KMS-11 (cell line): ENCODE measurements at regions not wholly inside any gene's neighbourhood (a gene's known extent, or its start where the extent isn't known, plus 50 kb on each side); places are given as distances from the start of the nearest gene placed in this dataset.

Experiments used
- H2AFZ ChIP-seq: fragments of 200-600 bp; sonication (generic); 2 replicates; pipeline ENCODE4 v1.6.1; 2016; ENCODE audit warnings: antibody characterized with exemption, mixed run types, low read depth
- H3K27ac ChIP-seq: fragments of 200-600 bp; sonication (generic); 2 replicates; pipeline ENCODE4 v1.6.1; 2016; ENCODE audit warnings: mild to moderate bottlenecking, mixed run types
- H3K27me3 ChIP-seq: fragments of 200-600 bp; sonication (generic); 2 replicates; pipeline ENCODE4 v1.6.1; 2017; ENCODE audit warnings: mild to moderate bottlenecking, low read depth, mixed run types, moderate library complexity; ENCODE audit not compliant: insufficient read depth
- H3K36me3 ChIP-seq: fragments of 200-600 bp; sonication (generic); 2 replicates; pipeline ENCODE4 v1.6.1; 2017; ENCODE audit warnings: mild to moderate bottlenecking, mixed run types; ENCODE audit not compliant: insufficient read depth
- H3K4me1 ChIP-seq: fragments of 200-600 bp; sonication (generic); 2 replicates; pipeline ENCODE4 v1.6.1; 2016; ENCODE audit warnings: mild to moderate bottlenecking, low read depth, mixed run types; ENCODE audit not compliant: poor library complexity, severe bottlenecking
- H3K4me2 ChIP-seq: fragments of 200-600 bp; sonication (generic); 2 replicates; pipeline ENCODE4 v1.7.0; 2016; ENCODE audit warnings: mild to moderate bottlenecking, mixed run types
- H3K4me3 ChIP-seq: fragments of 200-600 bp; sonication (generic); IDR thresholded peaks from 2 replicates; pipeline ENCODE4 v1.6.1; 2017; ENCODE audit warnings: low read depth, low read length, mixed read lengths; ENCODE audit not compliant: insufficient read depth
- H3K79me2 ChIP-seq: fragments of 200-600 bp; sonication (generic); 2 replicates; pipeline ENCODE4 v1.6.1; 2016; ENCODE audit warnings: low read depth, mixed run types; ENCODE audit not compliant: insufficient read depth
- H3K9ac ChIP-seq: fragments of 200-600 bp; sonication (generic); 2 replicates; pipeline ENCODE4 v1.6.1; 2016; ENCODE audit warnings: mild to moderate bottlenecking, mixed run types
- H4K20me1 ChIP-seq: fragments of 200-600 bp; sonication (generic); 2 replicates; pipeline ENCODE4 v1.6.1; 2016; ENCODE audit warnings: mild to moderate bottlenecking, mixed run types; ENCODE audit not compliant: insufficient read depth
- TF ChIP-seq, protein P1 (sequence below): fragments of 200-600 bp; sonication (generic); conservative IDR thresholded peaks from 2 replicates; pipeline ENCODE4 v1.6.1; 2017; ENCODE audit warnings: low read depth, mild to moderate bottlenecking, antibody characterized with exemption, low read length, moderate library complexity, mixed read lengths

DNA sequence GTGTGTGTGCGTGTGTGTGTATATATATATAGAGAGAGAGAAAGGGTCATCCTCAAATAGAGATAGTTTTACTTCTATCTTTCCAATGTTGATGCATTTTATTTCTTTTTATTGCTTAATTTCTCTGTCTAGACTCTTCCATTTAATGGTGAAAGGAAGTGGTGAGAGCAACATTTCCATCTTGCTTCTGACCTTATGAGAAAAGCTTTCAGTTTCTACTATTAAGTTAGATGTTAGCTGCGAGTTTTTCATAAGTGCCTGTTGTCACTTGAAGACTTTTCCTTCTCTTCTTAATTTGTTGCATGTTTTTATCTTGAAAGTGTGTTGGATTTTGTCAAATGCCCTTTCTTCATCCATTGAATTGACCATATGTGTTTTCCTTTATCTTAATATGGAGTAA lies 304.4 kb upstream of the FAR2 start:
- Histone ChIP-seq H3K4me1 (no peaks in the 10 kb centered on the region), H3K4me3 (no peak overlapping the region), H3K4me2 (no peak overlapping the region), H3K9ac (no peak overlapping the region), H3K36me3 (no peaks in the 10 kb centered on the region), H2AFZ (no peak overlapping the region), H3K27me3 (no peaks in the 10 kb centered on the region), H4K20me1 (no peaks in the 10 kb centered on the region), H3K27ac (no peak overlapping the region), H3K79me2 (no peaks in the 10 kb centered on the region)
- TF ChIP-seq, protein P1, sequence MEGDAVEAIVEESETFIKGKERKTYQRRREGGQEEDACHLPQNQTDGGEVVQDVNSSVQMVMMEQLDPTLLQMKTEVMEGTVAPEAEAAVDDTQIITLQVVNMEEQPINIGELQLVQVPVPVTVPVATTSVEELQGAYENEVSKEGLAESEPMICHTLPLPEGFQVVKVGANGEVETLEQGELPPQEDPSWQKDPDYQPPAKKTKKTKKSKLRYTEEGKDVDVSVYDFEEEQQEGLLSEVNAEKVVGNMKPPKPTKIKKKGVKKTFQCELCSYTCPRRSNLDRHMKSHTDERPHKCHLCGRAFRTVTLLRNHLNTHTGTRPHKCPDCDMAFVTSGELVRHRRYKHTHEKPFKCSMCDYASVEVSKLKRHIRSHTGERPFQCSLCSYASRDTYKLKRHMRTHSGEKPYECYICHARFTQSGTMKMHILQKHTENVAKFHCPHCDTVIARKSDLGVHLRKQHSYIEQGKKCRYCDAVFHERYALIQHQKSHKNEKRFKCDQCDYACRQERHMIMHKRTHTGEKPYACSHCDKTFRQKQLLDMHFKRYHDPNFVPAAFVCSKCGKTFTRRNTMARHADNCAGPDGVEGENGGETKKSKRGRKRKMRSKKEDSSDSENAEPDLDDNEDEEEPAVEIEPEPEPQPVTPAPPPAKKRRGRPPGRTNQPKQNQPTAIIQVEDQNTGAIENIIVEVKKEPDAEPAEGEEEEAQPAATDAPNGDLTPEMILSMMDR, result no peak

DNA sequence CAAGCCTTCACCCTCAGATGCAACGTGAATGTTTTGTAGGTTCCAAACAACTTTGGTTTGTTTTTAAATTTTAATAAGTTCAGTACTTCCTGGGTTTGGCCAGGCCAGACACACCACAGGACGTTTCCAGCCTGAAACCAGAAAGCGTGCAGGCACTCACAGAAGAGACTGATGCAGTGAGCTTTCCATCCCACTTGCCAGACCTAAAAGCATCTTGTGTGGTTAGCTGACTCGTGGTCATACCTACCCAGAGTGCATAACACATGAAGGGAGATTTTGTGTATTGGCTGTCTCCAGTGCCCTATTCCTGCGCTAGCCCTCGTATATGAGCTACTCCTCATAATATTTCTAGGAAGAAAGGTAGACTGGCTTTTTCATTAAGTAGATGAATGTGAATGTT lies 297.3 kb upstream of the FAR2 start:
- Histone ChIP-seq H4K20me1 (no peaks in the 10 kb centered on the region), H3K79me2 (no peaks in the 10 kb centered on the region), H3K27ac (no peak overlapping the region), H3K9ac (no peak overlapping the region), H3K36me3 (no peaks in the 10 kb centered on the region), H2AFZ (no peak overlapping the region), H3K4me1 (no peaks in the 10 kb centered on the region), H3K4me2 (no peak overlapping the region), H3K27me3 (no peaks in the 10 kb centered on the region), H3K4me3 (no peak overlapping the region)
- TF ChIP-seq, protein P1, result no peak

DNA sequence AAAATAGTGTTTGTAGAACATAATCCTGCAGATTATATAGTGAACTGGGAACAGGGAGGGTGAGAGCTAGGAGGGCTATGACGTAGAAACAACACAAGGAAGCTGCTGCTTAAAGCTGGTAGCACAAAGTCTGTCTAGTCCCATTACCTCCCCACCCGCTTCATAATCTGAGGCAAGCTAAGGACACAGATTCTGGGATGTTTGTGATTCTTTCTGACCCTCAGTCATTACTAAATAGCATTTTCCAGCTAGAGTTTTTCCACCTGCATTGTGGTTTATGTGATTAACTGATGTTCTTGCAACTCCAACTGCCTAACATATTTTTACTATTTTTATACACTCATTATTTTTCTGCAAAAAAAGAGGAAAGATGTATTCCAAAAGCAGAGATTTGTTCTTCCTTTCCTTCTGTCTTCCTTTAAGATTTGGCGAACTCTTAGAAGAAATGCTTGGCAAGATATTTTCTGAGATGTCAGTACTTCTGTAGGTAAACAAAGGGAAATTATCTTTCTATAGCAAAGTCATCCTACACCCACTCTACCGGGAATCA lies 293.2 kb upstream of the FAR2 start:
- Histone ChIP-seq H3K36me3 (no peaks in the 10 kb centered on the region), H3K27me3 (no peaks in the 10 kb centered on the region), H3K4me2 (no peak overlapping the region), H3K79me2 (no peaks in the 10 kb centered on the region), H3K4me3 (no peak overlapping the region), H2AFZ (no peak overlapping the region), H4K20me1 (no peaks in the 10 kb centered on the region), H3K9ac (no peak overlapping the region), H3K4me1 (no peaks in the 10 kb centered on the region), H3K27ac (no peak overlapping the region)
- TF ChIP-seq, protein P1, result no peak

DNA sequence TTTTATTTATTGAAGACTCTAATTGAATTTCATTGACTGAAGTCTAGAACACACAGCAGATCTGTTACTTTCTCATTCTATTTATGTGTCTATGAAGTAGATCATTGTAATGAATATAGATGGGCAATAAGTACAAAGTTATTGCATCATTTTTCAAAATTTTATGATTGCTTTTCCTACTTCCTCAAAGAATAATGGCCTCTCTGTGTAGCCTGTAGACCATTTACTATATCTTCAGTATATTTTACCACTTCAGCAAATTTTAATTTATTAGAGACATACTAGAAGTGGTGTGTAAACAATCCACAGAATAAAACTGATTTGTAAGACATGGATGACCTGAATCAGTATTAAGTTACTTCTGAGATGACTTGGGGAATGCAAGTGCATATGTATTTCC lies 291.7 kb upstream of the FAR2 start:
- Histone ChIP-seq H3K36me3 (no peaks in the 10 kb centered on the region), H3K4me3 (no peak overlapping the region), H3K27ac (no peak overlapping the region), H3K4me1 (no peaks in the 10 kb centered on the region), H4K20me1 (no peaks in the 10 kb centered on the region), H3K27me3 (no peaks in the 10 kb centered on the region), H3K9ac (no peak overlapping the region), H2AFZ (no peak overlapping the region), H3K79me2 (no peaks in the 10 kb centered on the region), H3K4me2 (no peak overlapping the region)
- TF ChIP-seq, protein P1, result no peak

DNA sequence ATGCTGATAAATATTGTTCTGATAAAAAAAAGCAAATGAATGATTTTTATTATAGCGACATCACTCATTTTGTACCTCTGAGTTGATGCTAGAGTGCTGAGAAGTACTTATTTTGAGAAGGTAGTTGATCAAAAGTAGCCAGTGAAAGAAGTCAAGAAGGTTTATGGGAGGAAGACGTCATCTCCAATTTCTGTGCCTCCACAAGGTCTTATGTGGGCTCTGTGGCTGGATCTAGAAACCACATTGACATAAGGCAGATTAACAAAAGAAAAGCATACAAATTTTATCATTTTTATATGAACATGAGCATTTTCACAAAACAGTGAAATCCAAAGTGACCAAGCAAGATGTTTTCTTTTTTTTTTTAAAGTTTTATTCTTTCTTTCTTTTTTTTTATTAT lies 289.5 kb upstream of the FAR2 start:
- H3K9ac ChIP-seq, result no peak overlapping the region
- no peaks in the 10 kb centered on the region for H3K27me3 ChIP-seq
- H4K20me1 ChIP-seq, result no peaks in the 10 kb centered on the region
- TF ChIP-seq, protein P1, result no peak
- no peaks in the 10 kb centered on the region for H3K4me1 ChIP-seq
- H2AFZ ChIP-seq, result no peak overlapping the region
- no peaks in the 10 kb centered on the region for H3K79me2 ChIP-seq
- no peak overlapping the region for H3K27ac ChIP-seq
- H3K4me3 ChIP-seq, result no peak overlapping the region
- no peaks in the 10 kb centered on the region for H3K36me3 ChIP-seq
- H3K4me2 ChIP-seq, result no peak overlapping the region
